Prostate gland (tissue), 2 donors: ENCODE measurements at regions not wholly inside any gene's neighbourhood (a gene's known extent, or its start where the extent isn't known, plus 50 kb on each side); places are given as distances from the start of the nearest gene placed in this dataset.
"Not testable (repeated sequence)": the region's sequence is repeated elsewhere in the genome, so short reads cannot be mapped to it uniquely, and the experiment has no call there.

Source experiments
- DNase-seq: peaks from one replicate; pipeline ENCODE4 v3.0.0-alpha.2; 2019; ENCODE audit warnings: low spot score
- H3K27ac ChIP-seq, 2 donors: fragments of 200-600 bp; sonication (generic); 2 replicates each; pipeline ENCODE4 v1.5.1; 2017 to 2019
- H3K27me3 ChIP-seq: fragments of 200-600 bp; sonication (generic); replicated peaks from 2 replicates; pipeline ENCODE4 v1.5.1; 2019; ENCODE audit not compliant: insufficient read depth
- H3K36me3 ChIP-seq, 2 donors: fragments of 200-600 bp; sonication (generic); 1 replicate in 1 of 2; 2 replicates in 1 of 2; pipeline versions ENCODE4 v1.5.1 to v1.8.1; 2017 to 2019
- H3K4me1 ChIP-seq: fragments of 200-600 bp; sonication (generic); replicated peaks from 2 replicates; pipeline ENCODE4 v1.5.1; 2019
- H3K4me3 ChIP-seq, 2 donors: fragments of 200-600 bp; sonication (generic); 2 replicates each; pipeline ENCODE4 v1.5.1; 2017 to 2019
- H3K9me3 ChIP-seq: fragments of 200-600 bp; sonication (generic); 2 replicates; pipeline ENCODE4 v1.5.1; 2017
- CTCF ChIP-seq, 4 experiments: fragments of 200-600 bp in 2 of 4; fragments of 450-650 bp in 2 of 4; sonication (generic) in 2 of 4; IDR thresholded peaks; 1 replicate in 3 of 4; 2 replicates in 1 of 4; pipeline ENCODE4 v1.5.1; 2016 to 2019; ENCODE audit warnings: antibody characterized with exemption in 4 of 4, mild to moderate bottlenecking in 2 of 4, moderate library complexity in 2 of 4
- POLR2A ChIP-seq: fragments of 450-650 bp; IDR thresholded peaks from one replicate; pipeline ENCODE4 v1.6.1; 2016; ENCODE audit warnings: antibody characterized with exemption, mild to moderate bottlenecking
- POLR2AphosphoS5 ChIP-seq: sonication (generic); formaldehyde crosslinking; IDR thresholded peaks from one replicate; pipeline ENCODE4 v1.6.1; 2017; ENCODE audit warnings: antibody characterized with exemption
- WGBS: methylation state at CpG from one replicate; pipeline ENCODE4 v1.1.5; 2018; 5-methylcytosine and 5-hydroxymethylcytosine counted together
- intact Hi-C: fragments of 100-400 bp; cut with DNase I; formaldehyde crosslinking; loops from one replicate; pipeline ENCODE4 v1.14.2; 2022

GRCh38 chr9:2396622-2397285 is 224.8 kb upstream of the VLDLR start:
- Histone ChIP-seq H3K4me3 (no peak overlapping the region), H3K27ac (no peak overlapping the region), H3K9me3 (no peaks in the 10 kb centered on the region), H3K27me3 (no peaks in the 10 kb centered on the region), H3K36me3 (no peaks in the 10 kb centered on the region), H3K4me1 (no peaks in the 10 kb centered on the region)
- 25% methylated on average over 1 of the region's 1 CpG for WGBS
- DNase-seq, result no peak
- intact Hi-C loops, result no loop called here
- TF ChIP-seq POLR2AphosphoS5, result no peak
- TF ChIP-seq POLR2A, result no peak
- no peak for TF ChIP-seq CTCF (IDR thresholded peaks at IDR 0.05)

GRCh38 chr9:2397875-2398274 is 223.7 kb upstream of the VLDLR start:
- not testable (repeated sequence) for H3K27ac ChIP-seq, H3K4me3 ChIP-seq

GRCh38 chr9:2401746-2402145 is 219.8 kb upstream of the VLDLR start:
- H3K27ac ChIP-seq, H3K9me3 ChIP-seq, intact Hi-C loops, H3K4me3 ChIP-seq, H3K36me3 ChIP-seq, DNase-seq, H3K4me1 ChIP-seq, H3K27me3 ChIP-seq: not testable (repeated sequence)
- WGBS, result 57% methylated on average over 3 of the region's 3 CpGs

More at GRCh38 chr9:2397875-2398274, 223.7 kb upstream of the VLDLR start:
- H3K36me3 ChIP-seq, H3K27me3 ChIP-seq, H3K9me3 ChIP-seq, DNase-seq, H3K4me1 ChIP-seq, intact Hi-C loops: not testable (repeated sequence)

GRCh38 chr9:2403701-2404100 is 217.9 kb upstream of the VLDLR start:
- Histone ChIP-seq H3K4me1 (no peaks in the 10 kb centered on the region), H3K9me3 (no peaks in the 10 kb centered on the region), H3K27me3 (no peaks in the 10 kb centered on the region), H3K27ac (no peak overlapping the region), H3K4me3 (no peak overlapping the region), H3K36me3 (no peaks in the 10 kb centered on the region)
- WGBS, result 38% methylated on average over 1 of the region's 1 CpG
- no peak for TF ChIP-seq POLR2A
- TF ChIP-seq CTCF (IDR thresholded peaks at IDR 0.05), result no peak
- no peak for TF ChIP-seq POLR2AphosphoS5
- intact Hi-C loops, result no loop called here
- no peak for DNase-seq

- no peaks in the 10 kb centered on the region for H3K36me3 ChIP-seq
- H3K9me3 ChIP-seq, result no peaks in the 10 kb centered on the region
- TF ChIP-seq CTCF (IDR thresholded peaks at IDR 0.05), result no peak
- TF ChIP-seq POLR2AphosphoS5, result no peak
- no peak for TF ChIP-seq POLR2A
- no peak overlapping the region for H3K27ac ChIP-seq
- WGBS, result 90% methylated on average over 12 of the region's 12 CpGs
- DNase-seq, result no peak
- intact Hi-C loops, result no loop called here
- no peaks in the 10 kb centered on the region for H3K27me3 ChIP-seq
- H3K4me1 ChIP-seq, result no peaks in the 10 kb centered on the region
- H3K4me3 ChIP-seq, result no peak overlapping the region
Observed at GRCh38 chr9:2406252-2406651, 215.3 kb upstream of the VLDLR start.

- 88% methylated on average over 7 of the region's 7 CpGs for WGBS
- H3K36me3 ChIP-seq, result no peaks in the 10 kb centered on the region
Observed at GRCh38 chr9:2407450-2407849, 214.1 kb upstream of the VLDLR start.

More at GRCh38 chr9:2407450-2407849, 214.1 kb upstream of the VLDLR start:
- Histone ChIP-seq H3K27me3 (no peaks in the 10 kb centered on the region), H3K27ac (no peak overlapping the region), H3K4me3 (no peak overlapping the region), H3K4me1 (no peaks in the 10 kb centered on the region), H3K9me3 (no peaks in the 10 kb centered on the region)
- intact Hi-C loops, result no loop called here
- TF ChIP-seq POLR2A (no peak), CTCF (IDR thresholded peaks at IDR 0.05) (no peak), POLR2AphosphoS5 (no peak)
- DNase-seq, result no peak
